Adrenal gland (tissue), 9 donors: ENCODE measurements at regions not wholly inside any gene's neighbourhood (a gene's known extent, or its start where the extent isn't known, plus 50 kb on each side); places are given as distances from the start of the nearest gene placed in this dataset.
"Not testable (repeated sequence)": the region's sequence is repeated elsewhere in the genome, so short reads cannot be mapped to it uniquely, and the experiment has no call there.

Experiments
- DNase-seq, 7 donors: peaks; one replicate each; pipeline ENCODE4 v3.0.0-alpha.2; 2019 to 2020
- H3K27ac ChIP-seq, 5 donors: fragments of 200-600 bp; sonication (generic) in 4 of 5; 1 replicate in 3 of 5; 2 replicates in 2 of 5; pipeline versions ENCODE4 v1.5.1 to v1.8.0; 2016 to 2020; ENCODE audit warnings: mild to moderate bottlenecking in 1 of 5
- H3K27me3 ChIP-seq: fragments of 200-600 bp; 2 replicates; pipeline ENCODE4 v1.8.0; 2021
- H3K36me3 ChIP-seq, 2 donors: fragments of 200-600 bp; replicated peaks in 1 of 2; 1 replicate in 1 of 2; 2 replicates in 1 of 2; pipeline versions ENCODE4 v1.5.1 to v1.8.0; 2018 to 2022
- H3K4me1 ChIP-seq, 2 donors: fragments of 200-600 bp; replicated peaks in 1 of 2; 1 replicate in 1 of 2; 2 replicates in 1 of 2; pipeline versions ENCODE4 v1.5.1 to v1.8.0; 2018 to 2021
- H3K4me3 ChIP-seq, 4 donors: fragments of 200-600 bp; sonication (generic) in 3 of 4; one replicate each; pipeline ENCODE4 v1.5.1; 2016 to 2018
- H3K9me3 ChIP-seq, 3 donors: fragments of 200-600 bp; sonication (generic) in 1 of 3; replicated peaks in 1 of 3; 1 replicate in 2 of 3; 2 replicates in 1 of 3; pipeline versions ENCODE4 v1.5.1 to v1.8.0; 2016 to 2021
- POLR2A ChIP-seq, 2 donors: fragments of 450-650 bp; IDR thresholded peaks; one replicate each; pipeline ENCODE4 v1.6.1; 2017; ENCODE audit warnings: antibody characterized with exemption in 2 of 2, mild to moderate bottlenecking in 2 of 2, moderate library complexity in 1 of 2
- WGBS, 4 donors: extraction: QIAGEN DNeasy Blood & Tissue Kit in 2 of 4; methylation state at CpG; one replicate each; pipeline versions ENCODE4 v1.1.5 to v1.1.7; 2013 to 2017; 5-methylcytosine and 5-hydroxymethylcytosine counted together
- intact Hi-C, 2 donors: fragments of 100-400 bp; cut with DNase I; formaldehyde crosslinking; loops; one replicate each; pipeline versions ENCODE4 v1.14.1 to v1.15.0; 2022 to 2023
- TF ChIP-seq, protein P1 (sequence below), 6 experiments: fragments of 450-650 bp in 4 of 6; fragments of 200-600 bp in 2 of 6; sonication (generic) in 1 of 6; IDR thresholded peaks; 1 replicate in 5 of 6; 2 replicates in 1 of 6; pipeline versions ENCODE4 v1.5.1 to v1.8.0; 2016 to 2021; ENCODE audit warnings: antibody characterized with exemption in 6 of 6, mild to moderate bottlenecking in 2 of 6, moderate library complexity in 1 of 6
- donor health status: healthy with polysubstance abuse.
- donor health status: Bipolar disorder and iron deficiency.
- donor health status: DM: yes; HTN: yes; CAD: no.
- donor health status: DM: no; HTN: no; CAD: no.
- donor health status: DM: no; HTN: no; CAD: no.

DNA sequence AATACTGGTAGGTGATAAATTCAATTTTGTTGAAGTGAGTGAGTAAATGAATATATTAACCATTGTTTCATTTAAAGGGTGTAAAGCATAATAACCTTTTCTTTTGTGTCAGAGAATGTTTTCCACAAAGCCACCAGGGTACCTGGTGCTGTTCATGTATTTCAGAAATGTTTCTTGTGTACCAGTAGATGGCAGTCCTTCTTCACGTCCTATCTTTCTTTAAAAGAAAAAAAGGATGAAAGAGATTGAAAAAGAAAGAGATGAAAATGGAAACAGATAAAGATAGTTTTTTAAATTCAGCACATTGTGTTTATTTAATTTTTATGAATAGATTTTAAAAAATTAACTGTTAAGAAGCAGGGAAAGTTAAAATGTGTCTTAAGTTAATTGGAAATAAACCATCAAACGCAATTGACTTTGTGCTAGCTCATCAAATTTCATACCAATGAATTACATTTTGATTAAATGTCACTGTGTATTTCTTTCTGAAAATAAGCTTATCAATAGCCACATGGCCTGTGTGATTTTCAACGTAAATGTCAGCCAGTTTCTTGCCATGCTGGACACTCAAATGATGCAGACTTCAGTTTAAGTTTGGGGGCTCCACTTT, 65.5 kb upstream of the CHORDC1 start:
- no peak overlapping the region for H3K4me3 ChIP-seq
- DNase-seq, result no peak
- 36 to 46% (median 41%) methylated on average over 3 of the region's 3 CpGs for WGBS, 4 donors
- TF ChIP-seq POLR2A (IDR thresholded peaks at IDR 0.05), result no peak
- TF ChIP-seq, protein P1, sequence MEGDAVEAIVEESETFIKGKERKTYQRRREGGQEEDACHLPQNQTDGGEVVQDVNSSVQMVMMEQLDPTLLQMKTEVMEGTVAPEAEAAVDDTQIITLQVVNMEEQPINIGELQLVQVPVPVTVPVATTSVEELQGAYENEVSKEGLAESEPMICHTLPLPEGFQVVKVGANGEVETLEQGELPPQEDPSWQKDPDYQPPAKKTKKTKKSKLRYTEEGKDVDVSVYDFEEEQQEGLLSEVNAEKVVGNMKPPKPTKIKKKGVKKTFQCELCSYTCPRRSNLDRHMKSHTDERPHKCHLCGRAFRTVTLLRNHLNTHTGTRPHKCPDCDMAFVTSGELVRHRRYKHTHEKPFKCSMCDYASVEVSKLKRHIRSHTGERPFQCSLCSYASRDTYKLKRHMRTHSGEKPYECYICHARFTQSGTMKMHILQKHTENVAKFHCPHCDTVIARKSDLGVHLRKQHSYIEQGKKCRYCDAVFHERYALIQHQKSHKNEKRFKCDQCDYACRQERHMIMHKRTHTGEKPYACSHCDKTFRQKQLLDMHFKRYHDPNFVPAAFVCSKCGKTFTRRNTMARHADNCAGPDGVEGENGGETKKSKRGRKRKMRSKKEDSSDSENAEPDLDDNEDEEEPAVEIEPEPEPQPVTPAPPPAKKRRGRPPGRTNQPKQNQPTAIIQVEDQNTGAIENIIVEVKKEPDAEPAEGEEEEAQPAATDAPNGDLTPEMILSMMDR (IDR thresholded peaks at IDR 0.05), result peak; percentile 27 to 63 (median 44)
- no peaks in the 10 kb centered on the region for H3K27me3 ChIP-seq
- intact Hi-C loops, result no loop called here
- H3K27ac ChIP-seq, result no peak overlapping the region
- H3K4me1 ChIP-seq, result no peaks in the 10 kb centered on the region
- H3K36me3 ChIP-seq, result no peaks in the 10 kb centered on the region
- H3K9me3 ChIP-seq, result no peaks in the 10 kb centered on the region

DNA sequence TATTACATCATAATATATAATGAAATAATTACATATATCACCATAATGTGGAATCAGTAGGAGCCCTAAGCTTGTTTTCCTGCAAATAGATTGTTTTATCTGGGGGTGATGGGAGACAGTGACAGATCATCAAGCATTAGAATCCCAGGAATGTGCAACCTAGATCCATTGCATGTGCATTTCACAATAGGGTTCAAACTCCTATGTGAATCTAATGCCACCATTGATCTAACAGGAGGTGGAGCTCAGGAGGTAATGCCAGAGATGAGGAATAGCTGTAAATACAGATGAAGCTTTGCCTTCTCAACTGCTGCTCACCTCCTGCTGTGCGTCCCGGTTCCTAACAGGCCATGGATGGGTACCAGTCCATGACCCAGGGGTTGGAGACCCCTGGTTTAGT, 63.8 kb upstream of the CHORDC1 start:
- TF ChIP-seq, protein P1 (IDR thresholded peaks at IDR 0.05), result no peak
- TF ChIP-seq POLR2A (IDR thresholded peaks at IDR 0.05), result no peak

GRCh38 chr11:90284171-90284570, 61.3 kb upstream of the CHORDC1 start:
- Histone ChIP-seq H3K4me3 (no peak overlapping the region), H3K27me3 (no peaks in the 10 kb centered on the region), H3K9me3 (no peaks in the 10 kb centered on the region), H3K36me3 (no peaks in the 10 kb centered on the region), H3K4me1 (no peaks in the 10 kb centered on the region), H3K27ac (no peak overlapping the region)
- TF ChIP-seq POLR2A (IDR thresholded peaks at IDR 0.05), result no peak
- TF ChIP-seq, protein P1 (IDR thresholded peaks at IDR 0.05), result no peak
- intact Hi-C loops, result no loop called here
- no peak for DNase-seq
- 61 to 70% (median 67%) methylated on average over 1 of the region's 1 CpG for WGBS, 4 donors

More for the DNA sequence above, 63.8 kb upstream of the CHORDC1 start:
- intact Hi-C loops, result no loop called here
- Histone ChIP-seq H3K4me1 (no peaks in the 10 kb centered on the region), H3K36me3 (no peaks in the 10 kb centered on the region), H3K27ac (no peak overlapping the region), H3K9me3 (no peaks in the 10 kb centered on the region), H3K4me3 (no peak overlapping the region), H3K27me3 (no peaks in the 10 kb centered on the region)
- DNase-seq, result no peak
- WGBS, 4 donors, result 68 to 88% (median 77%) methylated on average over 2 of the region's 2 CpGs

DNA sequence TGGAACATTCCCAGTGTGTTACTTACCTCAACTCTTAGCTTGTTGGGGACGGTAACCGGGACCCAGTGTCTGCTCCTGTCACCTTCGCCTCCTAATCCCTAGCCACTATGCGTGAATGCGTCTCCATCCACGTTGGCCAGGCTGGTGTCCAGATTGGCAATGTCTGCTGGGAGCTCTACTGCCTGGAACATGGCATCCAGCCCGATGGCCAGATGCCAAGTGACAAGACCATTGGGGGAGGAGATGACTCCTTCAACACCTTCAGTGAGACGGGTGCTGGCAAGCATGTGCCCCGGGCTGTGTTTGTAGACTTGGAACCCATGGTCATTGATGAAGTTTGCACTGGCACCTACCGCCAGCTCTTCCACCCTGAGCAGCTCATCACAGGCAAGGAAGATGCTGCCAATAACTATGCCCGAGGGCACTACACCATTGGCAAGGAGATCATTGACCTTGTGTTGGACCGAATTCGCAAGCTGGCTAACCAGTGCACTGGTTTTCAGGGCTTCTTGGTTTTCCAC, 59.8 kb upstream of the CHORDC1 start:
- H3K27ac ChIP-seq, intact Hi-C loops, H3K4me3 ChIP-seq, H3K27me3 ChIP-seq, H3K36me3 ChIP-seq, H3K4me1 ChIP-seq, H3K9me3 ChIP-seq: not testable (repeated sequence)
- WGBS, 4 donors, result 85 to 100% (median 91%) methylated on average over 6 to 13 of the region's 13 CpGs
- peak in 1 of 7 donors; percentile 15 for DNase-seq

- intact Hi-C loops, result no loop called here
- H3K4me3 ChIP-seq, result no peak overlapping the region
- no peaks in the 10 kb centered on the region for H3K9me3 ChIP-seq
- DNase-seq, result no peak
- no peaks in the 10 kb centered on the region for H3K4me1 ChIP-seq
- H3K27me3 ChIP-seq, result no peaks in the 10 kb centered on the region
- H3K27ac ChIP-seq, result no peak overlapping the region
- 73 to 83% (median 80%) methylated on average over 4 of the region's 4 CpGs for WGBS, 4 donors
- TF ChIP-seq, protein P1 (IDR thresholded peaks at IDR 0.05), result no peak
- TF ChIP-seq POLR2A (IDR thresholded peaks at IDR 0.05), result no peak
- no peaks in the 10 kb centered on the region for H3K36me3 ChIP-seq
Observed at GRCh38 chr11:90274362-90274761, 51.5 kb upstream of the CHORDC1 start.
